ENCODE measurements at regions not wholly inside any gene's neighbourhood (a gene's known extent, or its start where the extent isn't known, plus 50 kb on each side); places are given as distances from the start of the nearest gene placed in this dataset.
"Not testable (repeated sequence)": the region's sequence is repeated elsewhere in the genome, so short reads cannot be mapped to it uniquely, and the experiment has no call there.

DNA sequence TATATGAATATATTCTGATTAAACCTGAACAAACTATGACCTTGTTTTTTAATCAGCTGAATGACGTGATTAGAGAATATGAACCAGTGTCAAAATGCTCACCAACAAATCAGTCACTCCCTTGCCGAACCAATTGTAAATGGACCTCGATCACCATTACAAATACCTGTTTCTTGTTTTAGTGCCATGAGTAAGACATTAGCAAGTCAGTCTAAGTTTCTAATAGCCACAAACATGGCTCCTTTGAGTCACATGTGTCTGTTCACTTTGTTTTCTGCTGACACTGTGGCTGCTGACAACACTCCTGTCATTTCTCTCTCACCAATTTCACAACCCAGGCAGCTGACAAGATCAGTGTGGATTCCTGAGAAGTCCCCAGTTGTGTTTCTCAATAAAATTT is 286.2 kb upstream of the MDGA2 start:
- in situ Hi-C loops (cut with HindIII; ENCODE audit: low sequenced_read_pairs): no loop called here

DNA sequence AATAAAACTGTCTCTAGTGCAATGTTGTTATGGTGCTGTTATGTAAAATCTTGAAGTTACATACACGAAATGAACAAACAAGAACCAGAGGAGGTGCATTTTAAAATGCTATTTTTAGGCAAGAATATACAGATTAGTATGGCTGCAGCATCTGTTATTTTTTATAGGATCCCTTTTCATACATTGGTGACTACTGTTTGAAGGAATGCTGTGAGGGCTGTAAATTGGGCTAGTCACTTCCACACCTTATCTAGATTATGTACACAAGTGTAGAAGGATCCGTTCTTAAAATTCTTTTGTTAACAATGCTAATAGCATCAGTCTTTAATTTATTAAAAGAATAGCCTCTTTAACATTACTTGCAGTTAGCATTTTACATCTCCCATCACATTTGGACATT is 284.3 kb upstream of the MDGA2 start:
- in situ Hi-C loops (cut with HindIII; ENCODE audit: low sequenced_read_pairs): no loop called here

DNA sequence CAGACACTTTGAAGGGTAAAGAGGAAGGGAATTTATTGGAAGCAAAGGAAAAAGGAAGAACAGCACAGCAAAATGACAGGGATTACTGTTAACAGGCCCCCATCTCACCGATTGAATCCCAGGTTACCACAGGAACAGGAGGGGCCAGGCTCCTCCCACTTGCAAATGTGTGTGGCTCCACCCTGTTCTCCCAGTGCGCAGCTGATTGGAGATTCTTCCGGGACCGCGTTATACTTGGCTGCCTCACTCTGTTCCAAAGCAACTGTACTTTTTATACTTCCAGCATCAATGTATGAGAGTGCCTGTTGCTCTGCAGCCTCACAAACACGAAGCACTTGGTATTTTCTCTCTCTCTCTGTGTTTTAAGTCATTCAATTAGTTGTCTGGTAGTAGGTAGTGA is 273.6 kb upstream of the MDGA2 start:
- in situ Hi-C loops (cut with HindIII; ENCODE audit: low sequenced_read_pairs): no loop called here

DNA sequence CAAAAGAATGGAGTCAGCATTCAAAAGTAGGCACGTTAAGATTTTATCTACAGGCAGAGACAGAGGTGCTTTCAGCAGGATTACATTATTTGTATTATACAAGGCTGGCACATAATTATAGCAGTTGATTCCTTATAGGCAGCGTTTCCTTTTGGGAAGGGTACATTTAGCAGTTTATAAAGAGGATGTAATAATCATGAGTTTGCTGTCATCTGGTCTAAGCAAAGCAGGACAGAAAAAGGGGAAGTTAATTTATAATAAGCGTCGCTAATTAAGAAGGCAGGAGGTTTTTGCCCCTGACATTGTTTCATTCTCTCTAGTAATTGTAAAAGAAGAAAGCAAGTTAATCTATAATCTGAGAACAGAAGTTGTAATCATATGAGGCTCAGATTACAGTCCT is 259.9 kb upstream of the MDGA2 start:
- in situ Hi-C loops (cut with HindIII; ENCODE audit: low sequenced_read_pairs): no loop called here

DNA sequence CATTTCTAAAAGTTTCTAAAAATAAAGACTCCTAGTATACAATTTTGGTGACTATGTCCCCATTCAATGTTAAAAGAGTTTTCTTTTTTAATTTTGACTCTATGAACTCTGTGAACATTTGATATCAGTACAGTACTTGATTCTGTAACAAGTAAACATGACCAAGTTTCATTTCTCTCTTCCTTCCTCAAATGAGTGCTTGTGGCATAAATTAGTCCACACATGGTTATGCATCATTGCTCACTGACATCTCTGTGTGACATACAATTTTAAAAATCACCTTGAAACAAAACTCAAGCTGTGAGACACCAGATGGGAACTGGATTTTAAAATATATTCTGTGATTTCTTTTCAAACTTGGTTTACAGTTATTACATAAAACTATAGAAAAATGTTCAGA is 253.9 kb upstream of the MDGA2 start:
- in situ Hi-C loops (cut with HindIII; ENCODE audit: low sequenced_read_pairs): no loop called here

DNA sequence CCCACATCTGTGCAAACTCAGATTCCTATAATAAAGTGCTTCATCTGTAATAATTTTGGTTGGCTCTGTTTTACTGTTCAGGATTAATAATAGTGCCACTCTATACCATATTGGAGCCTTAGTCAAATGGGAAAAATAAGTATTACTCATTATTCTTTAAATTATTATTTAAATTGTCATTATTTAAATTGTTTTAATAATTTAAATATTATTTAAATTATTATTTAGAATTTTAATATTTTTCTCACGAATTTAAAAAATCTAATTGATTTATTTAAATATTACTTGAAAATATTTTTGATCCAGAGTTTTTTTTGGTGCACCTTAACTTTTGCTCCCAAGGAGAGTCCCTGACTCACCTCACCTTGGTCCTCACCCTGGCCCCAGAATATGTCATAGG is 245.7 kb upstream of the MDGA2 start:
- in situ Hi-C loops (cut with HindIII; ENCODE audit: low sequenced_read_pairs): no loop called here

DNA sequence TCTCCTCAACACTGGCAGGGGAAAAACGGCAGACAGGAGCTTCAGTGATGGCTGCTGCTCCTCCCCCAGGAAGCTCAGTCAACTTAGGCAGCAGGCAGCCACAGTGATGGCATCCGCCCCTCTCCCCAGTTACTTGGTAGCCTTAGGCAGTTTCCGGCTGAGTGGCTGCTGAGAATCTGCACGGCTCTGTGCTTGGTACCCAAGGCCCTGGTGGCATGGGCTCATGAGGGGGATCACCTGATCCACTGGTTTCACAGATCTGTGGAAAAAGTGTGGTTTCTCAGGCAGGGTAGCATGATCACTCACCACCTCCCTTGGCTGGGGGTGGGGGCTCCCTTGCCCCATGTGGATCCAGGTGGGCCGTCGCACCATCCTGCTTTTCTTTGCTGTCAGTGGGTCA is 244.6 kb upstream of the MDGA2 start:
- in situ Hi-C loops (cut with HindIII; ENCODE audit: low sequenced_read_pairs): no loop called here

DNA sequence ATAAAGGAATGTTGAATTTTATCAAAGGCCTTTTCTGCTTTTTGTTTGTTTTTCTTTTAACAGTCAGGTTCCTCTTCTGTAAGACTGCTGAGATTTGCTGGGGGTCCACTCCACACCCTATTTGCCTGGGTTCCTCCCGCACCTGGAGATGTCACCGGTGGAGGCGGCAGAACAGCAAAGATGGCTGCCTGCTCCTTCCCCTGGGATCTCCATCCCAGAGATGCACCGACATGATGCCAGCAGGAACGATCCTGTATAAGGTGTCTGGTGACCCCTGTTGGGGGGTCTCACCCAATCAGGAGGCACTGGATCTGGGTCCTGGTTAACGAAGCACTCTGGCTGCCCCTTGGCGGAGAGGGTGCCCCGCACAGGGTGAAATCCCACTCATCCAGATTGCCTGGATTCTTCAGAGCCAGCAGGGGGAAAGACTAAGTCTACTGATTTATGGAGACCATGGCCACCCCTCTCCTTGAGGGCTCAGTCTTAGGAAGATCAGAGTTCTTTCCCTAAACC is 244.0 kb upstream of the MDGA2 start:
- in situ Hi-C loops (cut with HindIII; ENCODE audit: low sequenced_read_pairs): no loop called here

DNA sequence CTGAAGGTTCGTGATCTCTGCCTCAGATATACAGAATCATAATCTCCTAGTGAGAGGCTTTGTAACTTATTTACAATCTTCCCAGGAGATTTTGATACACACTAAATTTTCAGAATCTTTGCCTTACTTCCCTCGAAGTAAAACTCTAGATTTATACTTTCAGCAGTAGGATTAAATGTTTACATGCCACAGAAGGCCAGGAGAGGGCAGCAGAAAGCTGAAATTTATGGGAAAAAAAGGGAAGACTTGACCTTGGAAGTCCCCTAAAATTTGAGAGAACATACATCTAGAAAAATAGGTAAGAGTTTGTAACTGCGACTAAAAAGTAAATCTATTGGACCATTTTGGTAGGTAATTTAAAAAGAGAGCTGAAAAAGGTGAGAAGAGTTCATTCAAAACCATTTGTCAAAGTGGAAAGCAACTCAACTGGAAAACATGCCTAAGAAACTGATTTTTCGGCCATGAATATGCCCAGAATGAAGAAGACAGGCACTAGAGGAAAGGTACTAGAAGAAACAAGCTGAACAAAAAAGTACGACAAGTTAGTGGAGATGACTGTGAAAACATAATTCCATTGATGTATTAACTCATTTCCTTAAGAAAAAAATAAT is 242.0 kb upstream of the MDGA2 start:
- in situ Hi-C loops (cut with HindIII; ENCODE audit: low sequenced_read_pairs): no loop called here

DNA sequence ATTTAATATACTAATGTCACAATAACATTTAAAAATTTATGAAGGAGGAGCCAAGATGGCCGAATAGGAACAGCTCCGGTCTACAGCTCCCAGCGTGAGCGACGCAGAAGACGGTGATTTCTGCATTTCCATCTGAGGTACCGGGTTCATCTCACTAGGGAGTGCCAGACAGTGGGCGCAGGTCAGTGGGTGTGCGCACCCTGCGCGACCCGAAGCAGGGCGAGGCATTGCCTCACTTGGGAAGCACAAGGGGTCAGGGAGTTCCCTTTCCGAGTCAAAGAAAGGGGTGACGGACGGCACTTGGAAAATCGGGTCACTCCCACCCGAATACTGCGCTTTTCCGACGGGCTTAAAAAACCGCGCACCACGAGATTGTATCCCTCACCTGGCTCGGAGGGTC is 225.7 kb upstream of the MDGA2 start:
- in situ Hi-C loops (cut with HindIII; ENCODE audit: low sequenced_read_pairs): not testable (repeated sequence)

DNA sequence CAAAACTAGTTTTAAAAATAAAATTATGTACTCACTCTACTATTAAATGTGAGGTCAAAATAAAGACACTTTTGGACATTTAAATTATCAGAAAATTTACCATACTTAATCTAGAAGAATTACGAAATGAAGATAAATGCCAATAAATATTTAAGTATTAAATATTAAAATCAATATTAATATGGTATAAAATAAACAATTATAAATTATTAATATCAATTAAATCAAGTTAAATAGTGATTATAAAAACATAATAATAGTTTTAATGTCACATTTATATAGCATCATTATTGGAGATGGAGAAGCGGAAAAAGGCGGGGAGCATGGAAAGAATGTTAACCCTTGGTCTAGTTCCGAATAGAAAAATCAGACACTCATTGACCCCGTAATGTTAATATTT is 224.3 kb upstream of the MDGA2 start:
- in situ Hi-C loops (cut with HindIII; ENCODE audit: low sequenced_read_pairs): no loop called here

DNA sequence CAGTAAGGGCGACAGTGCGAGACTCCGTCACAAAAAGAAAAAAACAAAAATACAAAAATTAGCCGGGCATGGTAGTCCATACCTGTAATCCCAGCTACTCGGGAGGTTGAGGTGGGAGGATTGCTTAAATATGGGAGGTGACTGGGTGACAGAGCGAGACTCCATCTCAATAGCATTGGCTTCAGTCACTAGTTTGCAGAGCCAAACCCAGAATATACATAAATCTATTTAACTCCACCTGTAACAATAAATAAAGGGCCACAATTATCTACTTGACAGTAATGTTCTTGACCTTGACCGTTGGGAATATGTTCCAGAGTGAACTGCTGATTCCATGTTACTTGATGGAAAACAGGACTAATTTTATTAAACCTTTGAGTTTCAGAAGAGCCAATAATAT is 198.9 kb upstream of the MDGA2 start:
- in situ Hi-C loops (cut with HindIII; ENCODE audit: low sequenced_read_pairs): no loop called here

DNA sequence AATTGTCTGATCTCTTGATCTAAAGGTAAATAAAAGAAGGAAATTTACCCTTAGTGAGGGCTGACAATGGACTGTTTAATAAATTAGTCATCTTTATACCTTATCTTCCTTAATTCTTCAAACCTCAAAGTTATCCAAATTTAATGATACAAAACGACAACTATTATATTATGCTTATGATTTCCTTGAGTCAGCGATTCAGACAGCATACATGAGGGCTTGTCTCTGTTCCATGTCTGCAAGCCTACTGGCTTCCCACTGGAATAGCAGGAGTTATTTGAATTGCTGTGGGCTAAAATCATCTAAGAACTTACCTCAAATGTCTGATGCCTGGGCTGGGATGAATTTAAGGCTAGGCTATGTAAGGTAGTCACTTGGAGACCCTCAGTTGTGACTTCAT is 197.2 kb upstream of the MDGA2 start:
- in situ Hi-C loops (cut with HindIII; ENCODE audit: low sequenced_read_pairs): no loop called here

DNA sequence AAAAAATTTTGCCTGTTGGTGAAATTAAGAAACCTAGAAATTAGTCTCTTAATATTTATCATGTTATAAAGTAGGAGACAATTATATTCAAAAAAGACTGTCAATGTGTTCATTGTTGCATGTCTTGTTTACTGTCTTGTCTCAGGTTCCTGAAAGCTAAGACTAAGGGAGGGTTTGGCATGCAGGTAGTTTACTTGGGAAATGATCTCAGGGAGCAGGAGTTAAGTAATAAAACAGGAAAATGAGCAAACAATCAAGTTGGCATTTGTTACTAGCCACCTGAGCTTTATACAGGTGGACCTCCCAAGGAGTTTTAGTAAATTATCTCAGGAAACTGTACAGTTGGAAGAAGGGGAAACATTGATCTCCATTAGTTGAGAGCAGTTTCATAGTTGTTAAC is 188.0 kb upstream of the MDGA2 start:
- in situ Hi-C loops (cut with HindIII; ENCODE audit: low sequenced_read_pairs): no loop called here

DNA sequence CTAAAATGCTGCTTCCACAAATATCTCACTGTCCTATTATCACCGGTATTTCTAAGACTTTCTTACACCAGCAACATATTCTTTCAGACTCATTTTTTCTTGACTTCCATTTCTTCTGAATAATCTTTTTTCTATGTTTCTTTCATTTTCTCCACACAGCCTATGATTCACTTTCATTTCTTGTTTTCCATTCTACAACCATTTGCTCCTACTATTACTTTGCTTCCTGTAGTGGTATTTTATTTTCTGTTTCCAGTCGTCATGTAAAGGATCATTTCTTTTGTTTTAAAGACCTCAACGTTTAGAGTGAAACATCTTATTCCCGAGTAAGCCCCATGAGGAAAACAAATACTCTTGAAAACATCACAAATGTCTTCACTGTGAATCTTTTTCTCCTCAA is 182.2 kb upstream of the MDGA2 start:
- in situ Hi-C loops (cut with HindIII; ENCODE audit: low sequenced_read_pairs): no loop called here

DNA sequence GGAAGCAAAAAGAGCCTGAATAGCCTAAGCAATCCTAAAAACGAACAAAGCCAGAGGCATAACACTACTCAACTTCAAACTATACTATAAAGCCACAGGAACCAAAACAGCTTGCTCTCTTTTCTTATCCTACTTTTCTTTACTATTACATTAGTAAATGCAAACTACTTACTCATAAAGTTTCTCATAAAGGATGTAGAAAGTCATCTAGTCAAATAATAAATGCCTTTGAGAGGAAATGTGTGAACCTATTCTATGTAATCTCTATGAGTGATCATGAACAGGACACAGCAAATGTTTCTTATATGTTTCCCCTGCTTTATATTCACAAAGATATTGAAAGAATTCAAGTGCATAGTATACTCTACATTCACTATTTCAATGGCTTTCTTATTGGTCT is 176.9 kb upstream of the MDGA2 start:
- in situ Hi-C loops (cut with HindIII; ENCODE audit: low sequenced_read_pairs): no loop called here

DNA sequence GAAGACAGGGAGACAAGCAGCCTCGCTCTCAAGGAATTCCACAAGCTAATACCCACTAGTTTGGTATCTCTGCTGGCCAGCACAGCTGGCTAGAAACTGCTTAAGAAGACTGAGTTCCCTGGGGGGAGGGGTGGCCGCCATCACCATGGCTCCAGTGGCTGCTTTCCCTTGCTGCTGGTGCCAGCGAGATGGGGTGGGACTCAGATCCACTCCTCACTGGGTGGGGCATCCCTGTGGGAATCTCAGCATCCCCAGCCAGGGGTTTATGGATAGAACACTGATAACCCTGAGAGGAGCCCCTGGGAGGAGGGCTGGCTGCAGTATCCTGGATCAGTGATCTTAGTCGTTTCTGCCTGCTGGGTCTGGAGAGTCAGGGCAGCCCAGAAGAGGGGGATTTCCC is 170.6 kb upstream of the MDGA2 start:
- in situ Hi-C loops (cut with HindIII; ENCODE audit: low sequenced_read_pairs): no loop called here

DNA sequence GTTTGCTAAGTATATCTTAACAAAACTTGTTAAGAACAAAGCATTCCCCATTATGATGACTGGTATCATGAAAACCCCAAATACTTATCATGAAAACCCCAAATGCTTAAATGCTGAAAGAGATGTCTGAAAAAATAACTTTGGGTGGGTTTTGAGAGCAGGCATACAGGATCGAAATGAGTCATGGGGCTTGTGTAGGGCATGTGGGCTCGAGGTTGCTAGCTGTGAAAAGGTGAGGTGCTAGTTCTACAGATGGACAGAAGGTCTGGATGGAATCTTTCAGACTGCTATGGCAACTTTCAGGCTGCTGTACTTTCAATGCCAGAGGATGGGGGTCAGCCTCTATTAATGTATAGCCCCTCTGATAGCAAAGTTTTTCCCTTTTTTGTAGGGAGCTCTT is 167.8 kb upstream of the MDGA2 start:
- in situ Hi-C loops (cut with HindIII; ENCODE audit: low sequenced_read_pairs): no loop called here

DNA sequence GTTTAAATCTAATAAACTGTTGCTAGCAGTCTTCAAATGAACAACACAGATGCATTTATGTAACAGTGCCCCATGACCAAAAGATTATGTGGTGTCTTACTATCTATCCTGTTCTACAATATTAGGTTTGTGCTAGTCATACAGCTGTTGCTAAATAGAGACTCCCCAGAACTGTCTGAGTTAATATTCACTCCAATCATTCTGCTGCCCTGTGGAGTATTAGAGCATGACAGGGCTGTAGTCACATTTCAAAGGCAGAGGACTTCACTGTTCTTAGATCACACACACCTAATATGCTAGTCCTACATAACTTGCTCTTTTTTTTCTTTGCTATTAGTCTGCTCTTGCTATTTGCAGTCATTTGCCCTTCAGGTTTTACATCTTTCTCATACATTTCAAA is 157.6 kb upstream of the MDGA2 start:
- in situ Hi-C loops (cut with HindIII; ENCODE audit: low sequenced_read_pairs): no loop called here

DNA sequence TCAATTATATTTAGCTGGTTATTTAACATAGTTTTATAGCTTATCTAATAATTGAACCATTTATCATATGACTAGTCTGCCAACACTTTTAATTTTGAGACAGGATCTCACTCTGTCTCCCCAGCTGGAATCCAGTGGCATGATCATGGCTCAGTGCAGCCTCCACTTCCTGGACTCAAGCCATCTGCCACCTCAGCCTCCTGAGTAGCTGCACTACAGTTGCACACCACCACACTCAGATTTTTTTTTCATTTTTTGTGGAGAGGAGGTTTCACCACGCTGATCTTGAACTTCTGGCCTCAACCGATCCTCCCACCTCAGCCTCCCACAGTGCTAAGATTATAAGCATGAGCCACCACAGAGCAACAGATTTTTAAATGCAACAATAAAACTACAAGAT is 151.4 kb upstream of the MDGA2 start:
- in situ Hi-C loops (cut with HindIII; ENCODE audit: low sequenced_read_pairs): no loop called here

DNA sequence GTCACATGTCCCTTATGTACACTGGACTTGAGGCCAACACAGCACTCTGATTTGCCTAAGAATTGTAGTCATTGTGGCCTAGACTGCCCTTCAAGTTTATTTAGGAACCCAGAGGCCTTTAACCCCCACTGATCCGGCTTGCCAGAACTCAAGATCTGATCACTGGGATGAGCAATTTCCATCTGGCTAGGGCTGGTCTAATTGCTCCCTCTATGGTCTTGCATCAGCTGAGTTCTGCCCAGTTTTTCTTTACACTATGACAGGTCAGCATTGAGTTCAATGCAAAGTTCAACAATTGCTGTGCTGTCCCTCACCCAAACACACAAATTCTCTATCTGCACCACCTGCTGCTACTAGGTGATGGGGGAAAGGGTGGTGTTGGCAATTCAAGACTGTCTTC is 146.9 kb upstream of the MDGA2 start:
- in situ Hi-C loops (cut with HindIII; ENCODE audit: low sequenced_read_pairs): no loop called here

DNA sequence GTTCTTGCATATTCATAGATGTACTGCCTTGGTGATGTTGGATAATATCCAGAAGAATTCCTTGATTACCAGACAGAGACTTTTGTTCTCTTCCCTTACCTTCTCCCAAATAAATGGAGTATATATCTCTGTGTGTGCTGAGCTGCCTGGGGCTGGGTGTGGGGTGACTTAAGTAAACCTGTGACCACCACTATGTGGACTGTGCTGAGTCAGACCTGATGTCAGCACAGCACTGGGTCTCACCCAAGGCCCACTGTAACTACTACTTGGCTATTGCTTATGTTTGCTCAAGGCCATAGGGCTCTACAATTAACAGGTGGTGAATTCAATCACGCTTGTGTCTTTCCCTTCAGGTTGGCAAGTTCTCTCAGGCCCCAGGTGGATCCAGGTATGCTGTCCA is 145.7 kb upstream of the MDGA2 start:
- in situ Hi-C loops (cut with HindIII; ENCODE audit: low sequenced_read_pairs): no loop called here

DNA sequence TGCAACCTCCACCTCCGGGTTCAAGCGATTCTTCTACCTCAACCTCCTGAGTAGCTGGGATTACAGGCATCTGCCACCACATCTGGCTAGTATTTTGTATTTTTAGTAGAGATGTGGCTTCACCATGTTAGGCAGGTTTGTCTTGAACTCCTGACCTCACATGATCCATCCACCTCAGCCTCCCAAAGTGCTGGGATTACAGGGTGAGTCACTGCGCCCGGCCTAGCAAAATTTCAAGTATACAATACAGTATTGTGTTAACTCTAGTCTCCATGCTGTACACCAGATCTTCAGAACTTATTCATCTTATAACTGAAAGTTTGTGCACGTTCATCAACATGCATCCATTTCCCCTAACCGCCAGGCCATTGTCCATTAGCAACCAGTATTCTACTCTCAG is 115.1 kb upstream of the MDGA2 start:
- in situ Hi-C loops (cut with HindIII; ENCODE audit: low sequenced_read_pairs): no loop called here

DNA sequence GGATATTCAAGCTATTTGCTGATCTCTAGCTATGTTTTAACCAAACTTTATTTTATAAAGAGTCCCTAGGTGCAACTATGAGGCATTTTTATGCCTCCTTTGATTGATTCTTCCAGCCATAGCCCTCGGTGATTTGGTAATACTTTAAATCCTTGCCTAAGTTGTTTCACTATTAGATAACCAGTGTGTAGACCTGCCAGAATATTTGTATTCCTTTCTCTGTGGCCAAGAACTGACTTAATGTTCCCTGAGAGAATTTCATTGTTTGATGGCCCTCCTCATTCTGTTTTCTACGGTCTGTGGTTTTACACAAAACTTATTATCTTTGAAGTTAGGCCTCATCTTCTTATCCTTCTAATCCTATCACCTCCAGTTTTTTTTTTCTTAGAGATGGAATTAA is 109.7 kb upstream of the MDGA2 start:
- in situ Hi-C loops (cut with HindIII; ENCODE audit: low sequenced_read_pairs): no loop called here
